ENCODE measurements at regions not wholly inside any gene's neighbourhood (a gene's known extent, or its start where the extent isn't known, plus 50 kb on each side); places are given as distances from the start of the nearest gene placed in this dataset.

- no peak for TF ChIP-seq SMC3 (IDR thresholded peaks at IDR 0.05; ENCODE audit: low read depth, low read length)
- peak; percentile 12; the same call in 1 of the 2 replicates for TF ChIP-seq POLR2AphosphoS5 (IDR thresholded peaks at IDR 0.05; ENCODE audit: low read depth, low read length)
- TF ChIP-seq MXI1 (IDR thresholded peaks at IDR 0.05; ENCODE audit: low read depth, low read length) = no peak
- TF ChIP-seq CTCF (IDR thresholded peaks at IDR 0.05) = no peak
- peak in 1 of 2 experiments; percentile 74; a peak in 1 of 4 replicates for TF ChIP-seq EP300 (IDR thresholded peaks at IDR 0.05; ENCODE audit: borderline replicate concordance in 1 of 2, low read depth in 1 of 2, low read length in 1 of 2)
- no peak for TF ChIP-seq SIN3A (IDR thresholded peaks at IDR 0.05; ENCODE audit: borderline replicate concordance, low read depth, low read length)
- TF ChIP-seq FOXJ3 (CRISPR knock-in tag; IDR thresholded peaks at IDR 0.05) = no peak
Observed at GRCh38 chr5:68088302-68088701, 127.3 kb upstream of the PIK3R1 start.
